ENCODE measurements at regions not wholly inside any gene's neighbourhood (a gene's known extent, or its start where the extent isn't known, plus 50 kb on each side); places are given as distances from the start of the nearest gene placed in this dataset.
"Not testable (repeated sequence)": the region's sequence is repeated elsewhere in the genome, so short reads cannot be mapped to it uniquely, and the experiment has no call there.

DNA sequence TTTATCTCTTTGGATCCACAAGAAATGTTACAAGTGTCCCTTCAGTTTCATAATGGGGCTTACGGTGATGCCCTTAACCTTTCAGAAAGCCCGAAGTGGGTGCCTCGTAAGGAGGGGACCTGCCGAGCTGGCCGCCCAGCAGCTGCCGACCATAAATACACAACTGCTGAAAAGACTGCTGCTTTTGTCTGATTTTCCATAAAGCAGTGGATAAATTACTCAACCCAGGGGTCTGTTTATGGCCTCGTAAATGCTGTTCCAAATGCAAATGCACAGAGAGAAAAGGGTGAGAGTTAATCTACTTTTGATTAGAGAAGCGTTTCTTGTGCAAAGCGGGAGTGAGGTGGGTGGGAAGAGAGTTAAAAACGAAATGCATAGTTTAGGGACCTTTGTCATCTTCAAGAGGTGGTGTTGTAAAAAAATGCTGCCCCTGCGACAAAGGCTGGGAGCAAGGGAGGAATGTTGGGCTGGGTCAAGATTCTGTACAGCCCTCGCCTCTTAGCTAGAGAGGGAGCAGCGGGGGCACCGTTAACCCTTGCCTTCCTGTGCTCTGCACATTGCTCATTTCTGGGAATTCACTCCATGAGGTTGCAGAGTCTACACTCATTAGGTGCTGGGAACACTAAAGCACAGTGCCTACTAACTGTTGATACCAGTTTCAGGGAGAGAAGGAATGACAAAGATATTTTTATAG lies 112.0 kb upstream of the MTHFD1L start:
- Mint-ChIP-seq H3K27ac (ENCODE audit: unreplicated experiment) (peak overlapping the region; percentile 96), H3K36me3 (ENCODE audit: low read depth) (peaks cover 2% of the 10 kb centered on the region), H3K9me3 (no peaks in the 10 kb centered on the region), H3K4me1 (peaks cover 51% of the 10 kb centered on the region), H3K27me3 (ENCODE audit: low read depth) (no peaks in the 10 kb centered on the region), H3K4me3 (peak overlapping the region; percentile 84)
- TF ChIP-seq, protein P1, sequence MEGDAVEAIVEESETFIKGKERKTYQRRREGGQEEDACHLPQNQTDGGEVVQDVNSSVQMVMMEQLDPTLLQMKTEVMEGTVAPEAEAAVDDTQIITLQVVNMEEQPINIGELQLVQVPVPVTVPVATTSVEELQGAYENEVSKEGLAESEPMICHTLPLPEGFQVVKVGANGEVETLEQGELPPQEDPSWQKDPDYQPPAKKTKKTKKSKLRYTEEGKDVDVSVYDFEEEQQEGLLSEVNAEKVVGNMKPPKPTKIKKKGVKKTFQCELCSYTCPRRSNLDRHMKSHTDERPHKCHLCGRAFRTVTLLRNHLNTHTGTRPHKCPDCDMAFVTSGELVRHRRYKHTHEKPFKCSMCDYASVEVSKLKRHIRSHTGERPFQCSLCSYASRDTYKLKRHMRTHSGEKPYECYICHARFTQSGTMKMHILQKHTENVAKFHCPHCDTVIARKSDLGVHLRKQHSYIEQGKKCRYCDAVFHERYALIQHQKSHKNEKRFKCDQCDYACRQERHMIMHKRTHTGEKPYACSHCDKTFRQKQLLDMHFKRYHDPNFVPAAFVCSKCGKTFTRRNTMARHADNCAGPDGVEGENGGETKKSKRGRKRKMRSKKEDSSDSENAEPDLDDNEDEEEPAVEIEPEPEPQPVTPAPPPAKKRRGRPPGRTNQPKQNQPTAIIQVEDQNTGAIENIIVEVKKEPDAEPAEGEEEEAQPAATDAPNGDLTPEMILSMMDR (conservative IDR thresholded peaks at IDR 0.05) = no peak
- DNase-seq (ENCODE audit: low read depth, low spot score) = no peak

DNA sequence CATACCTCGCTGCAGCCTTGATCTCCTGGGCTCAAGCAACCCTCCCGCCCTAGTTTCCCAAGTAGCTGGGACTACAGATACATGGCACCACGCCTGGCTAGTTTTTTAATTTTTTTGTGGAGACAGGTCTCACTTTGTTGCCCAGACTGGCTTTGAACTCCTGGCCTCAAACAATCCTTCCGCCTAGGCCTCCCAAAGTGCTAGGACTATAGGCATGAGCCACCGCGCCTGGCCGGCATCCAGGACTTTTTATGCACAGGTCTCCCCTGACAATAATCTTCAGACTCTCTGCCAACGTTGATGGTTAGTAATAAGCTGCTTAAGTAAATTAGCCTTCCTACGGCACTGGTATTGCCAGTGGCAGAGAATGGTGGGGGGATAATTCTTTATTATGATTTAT lies 110.5 kb upstream of the MTHFD1L start:
- no peaks in the 10 kb centered on the region for H3K9me3 Mint-ChIP-seq
- TF ChIP-seq, protein P1 (conservative IDR thresholded peaks at IDR 0.05) = no peak
- no peaks in the 10 kb centered on the region for H3K27me3 Mint-ChIP-seq (ENCODE audit: low read depth)
- H3K4me1 Mint-ChIP-seq = peaks cover 64% of the 10 kb centered on the region
- H3K4me3 Mint-ChIP-seq = no peak overlapping the region
- no peaks in the 10 kb centered on the region for H3K36me3 Mint-ChIP-seq (ENCODE audit: low read depth)
- DNase-seq (ENCODE audit: low read depth, low spot score) = no peak
- H3K27ac Mint-ChIP-seq (ENCODE audit: unreplicated experiment) = no peak overlapping the region

DNA sequence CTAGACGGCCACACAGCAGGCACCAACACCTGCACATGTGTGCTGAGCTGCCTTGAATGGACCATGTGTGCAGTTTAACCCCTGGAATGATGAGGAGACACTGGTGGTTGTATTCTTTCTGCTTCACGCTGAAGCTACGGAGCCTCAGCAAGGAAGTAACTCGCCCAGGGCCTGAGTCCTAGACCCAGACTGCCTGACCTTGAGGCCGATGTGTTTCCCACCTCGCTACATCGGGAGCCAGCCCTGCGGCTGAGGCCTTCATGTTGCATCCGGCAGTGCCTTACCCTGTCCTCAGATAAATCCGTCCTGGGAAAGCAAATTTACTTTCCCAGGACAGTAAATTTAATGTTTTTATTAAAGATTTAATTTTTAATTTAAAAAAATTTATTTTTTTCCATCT lies 110.0 kb upstream of the MTHFD1L start:
- Mint-ChIP-seq H3K27me3 (ENCODE audit: low read depth) (no peaks in the 10 kb centered on the region), H3K4me1 (peaks cover 67% of the 10 kb centered on the region), H3K4me3 (no peak overlapping the region), H3K36me3 (ENCODE audit: low read depth) (no peaks in the 10 kb centered on the region), H3K9me3 (no peaks in the 10 kb centered on the region), H3K27ac (ENCODE audit: unreplicated experiment) (no peak overlapping the region)
- DNase-seq (ENCODE audit: low read depth, low spot score) = no peak
- TF ChIP-seq, protein P1 (conservative IDR thresholded peaks at IDR 0.05) = no peak

DNA sequence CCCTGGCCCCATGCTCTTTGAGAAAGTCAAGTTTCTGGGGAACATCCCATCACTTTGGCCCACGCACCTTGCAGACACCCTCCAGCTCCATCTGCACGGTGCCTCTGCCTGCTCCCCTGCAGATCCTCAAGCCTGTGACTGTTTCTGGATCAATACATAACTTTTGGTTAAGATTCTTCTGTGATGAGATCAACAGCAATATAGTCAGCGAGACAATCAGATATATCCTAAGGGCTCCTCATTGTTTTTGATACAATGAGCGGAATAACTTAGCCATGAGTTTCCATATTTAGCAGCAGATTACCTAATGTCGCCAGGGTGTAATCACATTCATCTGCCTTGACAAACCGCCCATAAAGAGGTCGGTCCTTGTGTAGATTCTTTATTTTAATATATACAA lies 109.3 kb upstream of the MTHFD1L start:
- no peak overlapping the region for H3K27ac Mint-ChIP-seq (ENCODE audit: unreplicated experiment)
- H3K4me1 Mint-ChIP-seq = peaks cover 62% of the 10 kb centered on the region
- TF ChIP-seq, protein P1 (conservative IDR thresholded peaks at IDR 0.05) = no peak
- H3K36me3 Mint-ChIP-seq (ENCODE audit: low read depth) = no peaks in the 10 kb centered on the region
- no peaks in the 10 kb centered on the region for H3K9me3 Mint-ChIP-seq
- H3K4me3 Mint-ChIP-seq = no peak overlapping the region
- H3K27me3 Mint-ChIP-seq (ENCODE audit: low read depth) = no peaks in the 10 kb centered on the region
- DNase-seq (ENCODE audit: low read depth, low spot score) = no peak

DNA sequence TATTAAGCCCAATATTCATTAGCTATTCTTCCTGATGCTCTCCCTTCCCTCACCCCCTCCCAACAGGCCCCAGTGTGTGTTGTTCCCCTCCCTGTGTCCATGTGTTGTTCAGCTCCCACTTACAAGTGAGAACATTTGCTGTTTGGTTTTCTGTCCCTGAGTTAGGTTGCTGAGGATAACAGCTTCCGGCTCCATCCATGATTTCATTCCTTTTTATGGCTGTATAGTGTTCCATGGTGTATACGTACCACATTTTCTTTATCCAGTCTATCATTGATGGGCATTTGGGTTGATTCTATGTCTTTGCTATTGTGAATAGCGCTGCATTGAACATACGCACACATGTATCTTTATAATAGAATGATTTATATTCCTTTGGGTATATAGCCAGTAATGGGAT lies 107.7 kb upstream of the MTHFD1L start:
- not testable (repeated sequence) for H3K9me3 Mint-ChIP-seq; DNase-seq (ENCODE audit: low read depth, low spot score); H3K27ac Mint-ChIP-seq (ENCODE audit: unreplicated experiment); H3K36me3 Mint-ChIP-seq (ENCODE audit: low read depth); H3K27me3 Mint-ChIP-seq (ENCODE audit: low read depth); H3K4me3 Mint-ChIP-seq
- peaks cover 63% of the 10 kb centered on the region for H3K4me1 Mint-ChIP-seq

DNA sequence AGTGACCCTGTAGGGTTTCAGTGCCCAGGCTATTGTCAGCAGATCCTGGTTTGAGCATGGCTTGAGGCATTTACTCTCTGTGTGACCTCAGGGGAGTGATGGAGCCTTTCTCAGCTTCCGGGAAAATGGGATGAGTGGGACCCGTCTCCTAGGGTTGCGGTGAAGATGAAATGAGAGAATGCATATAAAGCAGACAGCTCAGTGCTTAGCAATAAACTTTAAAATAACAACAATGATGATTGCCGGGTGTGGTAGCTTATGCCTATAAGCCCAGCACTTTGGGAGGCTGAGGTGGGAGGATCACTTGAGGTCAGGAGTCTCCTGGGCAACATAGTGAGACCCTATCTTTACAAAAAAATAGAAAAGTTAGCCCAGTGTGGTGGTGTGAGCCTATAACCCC lies 106.0 kb upstream of the MTHFD1L start:
- H3K4me1 Mint-ChIP-seq = peaks cover 51% of the 10 kb centered on the region
- no peaks in the 10 kb centered on the region for H3K27me3 Mint-ChIP-seq (ENCODE audit: low read depth)
- DNase-seq (ENCODE audit: low read depth, low spot score) = no peak
- no peak overlapping the region for H3K4me3 Mint-ChIP-seq
- no peak overlapping the region for H3K27ac Mint-ChIP-seq (ENCODE audit: unreplicated experiment)
- H3K9me3 Mint-ChIP-seq = no peaks in the 10 kb centered on the region
- no peaks in the 10 kb centered on the region for H3K36me3 Mint-ChIP-seq (ENCODE audit: low read depth)
- TF ChIP-seq, protein P1 (conservative IDR thresholded peaks at IDR 0.05) = no peak

All from neural crest cell (in vitro differentiated cells).